OCI-LY3 (cell line): ENCODE measurements at regions not wholly inside any gene's neighbourhood (a gene's known extent, or its start where the extent isn't known, plus 50 kb on each side); places are given as distances from the start of the nearest gene placed in this dataset.

Experiments
- H2AFZ ChIP-seq: fragments of 200-600, 300-600 bp; shearing (Covaris generic); 2 replicates; pipeline ENCODE4 v1.6.0; 2014; ENCODE audit warnings: antibody characterized with exemption, low read depth, low read length
- H3K27ac ChIP-seq: fragments of 200-600, 300-600 bp; sonication (generic); 2 replicates; pipeline ENCODE4 v1.5.1; 2014; ENCODE audit warnings: mild to moderate bottlenecking, low read length, moderate library complexity, mixed read lengths
- H3K27me3 ChIP-seq: fragments of 200-600, 300-600 bp; sonication (generic); 2 replicates; pipeline ENCODE4 v1.6.1; 2014; ENCODE audit warnings: low read depth, low read length, mixed read lengths
- H3K36me3 ChIP-seq: fragments of 200-600, 300-600 bp; sonication (generic); replicated peaks from 2 replicates; pipeline ENCODE3; 2014; ENCODE audit warnings: low read depth, low read length, mixed read lengths
- H3K4me1 ChIP-seq: fragments of 300-600, 200-600 bp; sonication (generic); 2 replicates; pipeline ENCODE4 v1.6.1; 2014; ENCODE audit warnings: low read length, mixed read lengths
- H3K4me2 ChIP-seq: fragments of 200-600, 300-600 bp; sonication (generic); 2 replicates; pipeline ENCODE4 v1.6.1; 2014; ENCODE audit warnings: low read length, mixed read lengths
- H3K4me3 ChIP-seq: fragments of 300-600, 200-600 bp; sonication (generic); 2 replicates; pipeline ENCODE4 v1.5.1; 2014; ENCODE audit warnings: antibody characterized with exemption, mild to moderate bottlenecking, low read length, moderate library complexity
- H3K79me2 ChIP-seq: fragments of 300-600, 200-600 bp; shearing (Covaris generic); 2 replicates; pipeline ENCODE4 v1.6.1; 2014; ENCODE audit warnings: mild to moderate bottlenecking, low read length, mixed read lengths
- H3K9ac ChIP-seq: fragments of 300-600, 200-600 bp; shearing (Covaris generic); 2 replicates; pipeline ENCODE4 v1.6.0; 2014; ENCODE audit warnings: mild to moderate bottlenecking, low read length, moderate library complexity
- H3K9me3 ChIP-seq: fragments of 200-600, 300-600 bp; shearing (Covaris generic); 2 replicates; pipeline ENCODE4 v1.6.1; 2014; ENCODE audit warnings: low read length, mixed read lengths; ENCODE audit not compliant: insufficient read depth
- H4K20me1 ChIP-seq: fragments of 200-600, 300-600 bp; sonication (generic); 2 replicates; pipeline ENCODE4 v1.6.1; 2016; ENCODE audit warnings: low read length, mixed read lengths; ENCODE audit not compliant: insufficient read depth
- EZH2phosphoT487 ChIP-seq: fragments of 200-600 bp; shearing (Covaris generic); IDR thresholded peaks from 2 replicates; pipeline ENCODE4 v1.6.1; 2018; ENCODE audit warnings: antibody characterized with exemption, mixed run types, low read depth
- TF ChIP-seq, protein P1 (sequence below): fragments of 200-600, 300-600 bp; sonication (generic); IDR thresholded peaks from 2 replicates; pipeline ENCODE4 v1.5.1; 2014; ENCODE audit warnings: antibody characterized with exemption, low read length, low read depth

GRCh38 chr13:83825676-83826075 lies 56.6 kb downstream of the SLITRK1 start:
- H3K9me3 ChIP-seq = peaks cover 12% of the 10 kb centered on the region
- no peak overlapping the region for H3K9ac ChIP-seq
- no peak overlapping the region for H2AFZ ChIP-seq
- H3K79me2 ChIP-seq = no peaks in the 10 kb centered on the region
- no peaks in the 10 kb centered on the region for H3K4me1 ChIP-seq
- no peaks in the 10 kb centered on the region for H3K27me3 ChIP-seq
- H3K4me2 ChIP-seq = no peak overlapping the region
- H3K4me3 ChIP-seq = no peak overlapping the region
- H3K27ac ChIP-seq = no peak overlapping the region
- H3K36me3 ChIP-seq = no peaks in the 10 kb centered on the region
- H4K20me1 ChIP-seq = no peaks in the 10 kb centered on the region
- TF ChIP-seq, protein P1, sequence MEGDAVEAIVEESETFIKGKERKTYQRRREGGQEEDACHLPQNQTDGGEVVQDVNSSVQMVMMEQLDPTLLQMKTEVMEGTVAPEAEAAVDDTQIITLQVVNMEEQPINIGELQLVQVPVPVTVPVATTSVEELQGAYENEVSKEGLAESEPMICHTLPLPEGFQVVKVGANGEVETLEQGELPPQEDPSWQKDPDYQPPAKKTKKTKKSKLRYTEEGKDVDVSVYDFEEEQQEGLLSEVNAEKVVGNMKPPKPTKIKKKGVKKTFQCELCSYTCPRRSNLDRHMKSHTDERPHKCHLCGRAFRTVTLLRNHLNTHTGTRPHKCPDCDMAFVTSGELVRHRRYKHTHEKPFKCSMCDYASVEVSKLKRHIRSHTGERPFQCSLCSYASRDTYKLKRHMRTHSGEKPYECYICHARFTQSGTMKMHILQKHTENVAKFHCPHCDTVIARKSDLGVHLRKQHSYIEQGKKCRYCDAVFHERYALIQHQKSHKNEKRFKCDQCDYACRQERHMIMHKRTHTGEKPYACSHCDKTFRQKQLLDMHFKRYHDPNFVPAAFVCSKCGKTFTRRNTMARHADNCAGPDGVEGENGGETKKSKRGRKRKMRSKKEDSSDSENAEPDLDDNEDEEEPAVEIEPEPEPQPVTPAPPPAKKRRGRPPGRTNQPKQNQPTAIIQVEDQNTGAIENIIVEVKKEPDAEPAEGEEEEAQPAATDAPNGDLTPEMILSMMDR = no peak
- no peak for TF ChIP-seq EZH2phosphoT487

DNA sequence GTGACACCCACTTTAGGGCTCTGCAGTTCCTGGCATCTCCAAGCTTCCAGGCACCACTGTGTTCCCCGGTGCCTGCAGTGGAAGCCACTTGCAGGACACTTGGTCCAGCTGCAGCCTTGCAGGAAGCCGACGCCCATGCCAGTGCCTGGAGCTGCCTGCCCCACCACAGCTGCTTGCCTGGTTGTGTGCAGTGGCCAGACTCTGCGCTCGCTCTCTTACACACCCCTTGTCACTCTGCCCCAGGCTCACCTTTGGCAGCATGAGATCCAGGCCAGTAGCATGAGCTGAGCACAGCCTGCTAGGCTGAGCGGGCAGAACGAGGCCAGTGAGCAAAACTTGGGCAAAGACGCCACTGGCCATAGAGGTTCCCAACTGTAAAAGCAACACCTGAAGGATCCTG lies 57.7 kb downstream of the SLITRK1 start:
- no peak for TF ChIP-seq EZH2phosphoT487
- TF ChIP-seq, protein P1 = no peak
- H3K27me3 ChIP-seq = no peaks in the 10 kb centered on the region
- no peak overlapping the region for H2AFZ ChIP-seq
- H3K9ac ChIP-seq = no peak overlapping the region
- H3K36me3 ChIP-seq = no peaks in the 10 kb centered on the region
- H3K4me1 ChIP-seq = no peaks in the 10 kb centered on the region
- H3K9me3 ChIP-seq = peaks cover 12% of the 10 kb centered on the region
- no peaks in the 10 kb centered on the region for H4K20me1 ChIP-seq
- H3K27ac ChIP-seq = no peak overlapping the region
- H3K4me3 ChIP-seq = no peak overlapping the region
- no peaks in the 10 kb centered on the region for H3K79me2 ChIP-seq
- H3K4me2 ChIP-seq = no peak overlapping the region

DNA sequence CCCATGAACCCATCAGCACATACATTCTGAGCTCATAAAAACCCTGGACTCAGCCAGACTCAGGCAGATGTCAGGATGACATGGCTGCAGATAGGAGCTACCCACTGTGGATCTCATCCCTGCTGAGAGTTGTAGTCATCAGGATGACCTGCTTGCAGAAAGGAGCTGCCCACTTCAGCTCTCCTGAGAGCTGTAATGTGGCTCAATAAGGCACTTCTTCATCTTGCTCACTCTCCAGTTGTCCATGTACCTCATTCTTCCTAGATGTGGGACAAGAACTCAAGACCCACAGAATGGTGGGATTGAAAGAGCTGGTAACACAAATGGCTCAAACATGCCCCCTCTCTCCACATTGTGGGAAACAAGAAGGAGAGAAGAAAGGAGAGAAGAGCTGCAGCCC lies 58.2 kb downstream of the SLITRK1 start:
- peaks cover 12% of the 10 kb centered on the region for H3K9me3 ChIP-seq
- no peak overlapping the region for H3K27ac ChIP-seq
- H4K20me1 ChIP-seq = no peaks in the 10 kb centered on the region
- TF ChIP-seq EZH2phosphoT487 = no peak
- TF ChIP-seq, protein P1 = no peak
- no peak overlapping the region for H3K4me2 ChIP-seq
- no peak overlapping the region for H3K4me3 ChIP-seq
- no peak overlapping the region for H3K9ac ChIP-seq
- no peaks in the 10 kb centered on the region for H3K4me1 ChIP-seq
- H3K27me3 ChIP-seq = no peaks in the 10 kb centered on the region
- no peaks in the 10 kb centered on the region for H3K36me3 ChIP-seq
- no peaks in the 10 kb centered on the region for H3K79me2 ChIP-seq
- H2AFZ ChIP-seq = no peak overlapping the region

GRCh38 chr13:83819611-83820010 lies 62.7 kb downstream of the SLITRK1 start:
- Histone ChIP-seq H4K20me1 (no peaks in the 10 kb centered on the region), H3K4me3 (no peak overlapping the region), H3K4me2 (no peak overlapping the region), H2AFZ (peak overlapping the region; percentile 46; the same call in 1 of the 2 replicates), H3K27me3 (no peaks in the 10 kb centered on the region), H3K79me2 (no peaks in the 10 kb centered on the region), H3K9me3 (peaks cover 12% of the 10 kb centered on the region), H3K27ac (no peak overlapping the region), H3K36me3 (no peaks in the 10 kb centered on the region), H3K4me1 (no peaks in the 10 kb centered on the region), H3K9ac (no peak overlapping the region)
- no peak for TF ChIP-seq EZH2phosphoT487
- TF ChIP-seq, protein P1 = no peak
